HepG2 (cell line): ENCODE measurements at regions not wholly inside any gene's neighbourhood (a gene's known extent, or its start where the extent isn't known, plus 50 kb on each side); places are given as distances from the start of the nearest gene placed in this dataset.

Experiments used
- ATAC-seq: fragments of 200-7000 bp; cut with Tn5 transposase; 3 replicates; pipeline ENCODE4 v1.9.1; 2020; ENCODE audit warnings: mild to moderate bottlenecking, moderate library complexity
- BruUV-seq: library from RNA; stranded (reverse); fragments of 400-500 nt; replicated peaks from 2 replicates; lab custom pipeline; 2021; lab: Mats Ljungman, UMichigan
- CTCF ChIA-PET: fragments of 300-600 bp; formaldehyde crosslinking; extraction: SDS; loops from one replicate; lab custom pipeline; 2021; ENCODE audit warnings: low total read pairs, inconsistent platforms, low intra/inter-chr PET ratio; lab: Yijun Ruan, JAX
- POLR2A ChIA-PET: fragments of 350-600 bp; sonication (Branson Sonifier 250); formaldehyde crosslinking; loops from one replicate; lab custom pipeline; 2020; ENCODE audit warnings: antibody characterized with exemption, inconsistent platforms; lab: Yijun Ruan, JAX
- DNase-seq: peaks from one replicate; pipeline ENCODE4 v3.0.0-alpha.2; 2015; ENCODE audit warnings: low spot score
- FAIRE-seq: peaks from 3 replicates; lab custom pipeline; 2011; peaks lifted over from hg19 to GRCh38; lab: Jason Lieb, UNC
- H2AFZ ChIP-seq: one replicate; pipeline ENCODE4 v1.6.1; 2011; ENCODE audit warnings: low read length, inconsistent platforms
- H3K27ac ChIP-seq: fragments of 300-600 bp; 3 replicates; pipeline ENCODE4 v1.8.0; 2011; ENCODE audit warnings: mixed run types, mild to moderate bottlenecking, mixed read lengths, low read length, inconsistent platforms; ENCODE audit not compliant: insufficient read depth; ENCODE audit errors: extremely low read length
- H3K27me3 ChIP-seq, 2 experiments: fragments of 200-600 bp in 1 of 2; 2 replicates in 1 of 2; 3 replicates in 1 of 2; pipeline versions ENCODE4 v1.6.0 to v1.8.0; 2011; ENCODE audit warnings: low read length in 2 of 2, mild to moderate bottlenecking in 2 of 2, moderate library complexity in 2 of 2, inconsistent platforms in 1 of 2; ENCODE audit not compliant: insufficient read depth in 2 of 2, control insufficient read depth in 1 of 2
- H3K36me3 ChIP-seq, 2 experiments: fragments of 200-600 bp in 1 of 2; replicated peaks in 1 of 2; 2 replicates in 1 of 2; 3 replicates in 1 of 2; pipeline versions ENCODE4 v1.5.1 to v1.8.0; 2011; ENCODE audit warnings: low read length in 2 of 2, inconsistent platforms in 1 of 2; ENCODE audit not compliant: insufficient read depth in 2 of 2, control insufficient read depth in 1 of 2
- H3K4me1 ChIP-seq: 2 replicates; pipeline ENCODE4 v1.5.1; 2012; ENCODE audit warnings: low read length, inconsistent platforms; ENCODE audit not compliant: insufficient read depth
- H3K4me2 ChIP-seq: 2 replicates; pipeline ENCODE4 v1.6.0; 2011; ENCODE audit warnings: low read depth, low read length, inconsistent platforms
- H3K4me3 ChIP-seq, 3 experiments: fragments of 200-600 bp in 1 of 3; sonication (generic), shearing (Covaris generic) in 1 of 3; replicated peaks in 1 of 3; 2 replicates each; pipeline ENCODE4 v1.5.1; 2011 to 2016; ENCODE audit warnings: low read length in 3 of 3, inconsistent platforms in 2 of 3, low read depth in 2 of 3, mild to moderate bottlenecking in 2 of 3, control low read depth in 1 of 3, mixed read lengths in 1 of 3; ENCODE audit not compliant: insufficient read depth in 1 of 3
- H3K79me2 ChIP-seq: one replicate; pipeline ENCODE4 v1.6.1; 2011; ENCODE audit warnings: low read length, inconsistent platforms; ENCODE audit not compliant: insufficient read depth
- H3K9ac ChIP-seq: 2 replicates; pipeline ENCODE4 v1.6.0; 2011; ENCODE audit warnings: mild to moderate bottlenecking, low read depth, low read length, inconsistent platforms; ENCODE audit not compliant: insufficient read depth
- H3K9me3 ChIP-seq: 2 replicates; pipeline ENCODE4 v1.5.1; 2012; ENCODE audit warnings: mild to moderate bottlenecking, low read length
- H4K20me1 ChIP-seq: 2 replicates; pipeline ENCODE4 v1.6.0; 2011; ENCODE audit warnings: inconsistent platforms, mild to moderate bottlenecking, low read length, moderate library complexity; ENCODE audit not compliant: insufficient read depth
- BHLHE40 ChIP-seq: IDR thresholded peaks from 2 replicates; pipeline ENCODE4 v1.6.1; 2011; ENCODE audit warnings: low read length, improper control_type of control experiment
- CEBPB ChIP-seq: IDR thresholded peaks from 2 replicates; pipeline ENCODE4 v1.6.1; 2011; ENCODE audit warnings: low read depth, low read length, improper control_type of control experiment, borderline replicate concordance
- FIP1L1 ChIP-seq: fragments of 200-400 bp; formaldehyde crosslinking; IDR thresholded peaks from 2 replicates; pipeline ENCODE4 v1.6.1; 2018; ENCODE audit warnings: low read depth, mild to moderate bottlenecking, low read length, moderate library complexity, borderline replicate concordance; ENCODE audit not compliant: insufficient read depth
- HNF1B ChIP-seq: sonication (generic); formaldehyde crosslinking; IDR thresholded peaks from 2 replicates; pipeline ENCODE4 v1.5.1; 2020; ENCODE audit warnings: mild to moderate bottlenecking, moderate library complexity, missing genetic modification reagents
- NCOA1 ChIP-seq: sonication (generic); formaldehyde crosslinking; IDR thresholded peaks from 2 replicates; pipeline ENCODE4 v1.9.0; 2021; ENCODE audit warnings: missing genetic modification reagents
- PAXIP1 ChIP-seq: sonication (generic); formaldehyde crosslinking; conservative IDR thresholded peaks from 2 replicates; pipeline ENCODE4 v1.4.0; 2020; ENCODE audit warnings: mild to moderate bottlenecking, missing genetic modification reagents, moderate library complexity
- SALL2 ChIP-seq: sonication (generic); formaldehyde crosslinking; IDR thresholded peaks from 2 replicates; pipeline ENCODE4 v1.8.1; 2023; ENCODE audit warnings: mild to moderate bottlenecking, missing genetic modification reagents, inconsistent platforms
- TAF15 ChIP-seq: fragments of 200-400 bp; formaldehyde crosslinking; IDR thresholded peaks from one replicate; pipeline ENCODE4 v1.6.1; 2018; ENCODE audit warnings: mild to moderate bottlenecking, low read depth, low read length; ENCODE audit not compliant: poor library complexity, severe bottlenecking
- YY1 ChIP-seq: IDR thresholded peaks from 2 replicates; pipeline ENCODE4 v1.6.1; 2011; ENCODE audit warnings: low read length, low read depth, moderate library complexity, mild to moderate bottlenecking; ENCODE audit not compliant: insufficient read depth, insufficient replicate concordance
- ZFP1 ChIP-seq: IDR thresholded peaks from 2 replicates; pipeline ENCODE4 v1.6.1; 2016
- ZNF329 ChIP-seq: sonication (generic); formaldehyde crosslinking; IDR thresholded peaks from 2 replicates; pipeline ENCODE4 v1.9.0; 2021; ENCODE audit warnings: low read depth, mild to moderate bottlenecking, missing genetic modification reagents
- ZNF503 ChIP-seq: sonication (generic); formaldehyde crosslinking; IDR thresholded peaks from 2 replicates; pipeline ENCODE4 v1.4.0; 2020; ENCODE audit warnings: missing genetic modification reagents
- ZNF552 ChIP-seq: sonication (generic); formaldehyde crosslinking; IDR thresholded peaks from 2 replicates; pipeline ENCODE4 v1.9.0; 2022; ENCODE audit warnings: missing genetic modification reagents, mild to moderate bottlenecking, borderline replicate concordance
- ZNF562 ChIP-seq: sonication (generic); formaldehyde crosslinking; IDR thresholded peaks from 2 replicates; pipeline ENCODE4 v1.8.0; 2022; ENCODE audit warnings: missing genetic modification reagents, borderline replicate concordance
- ZNF563 ChIP-seq: sonication (generic); formaldehyde crosslinking; IDR thresholded peaks from 2 replicates; pipeline ENCODE4 v1.8.0; 2022; ENCODE audit warnings: mild to moderate bottlenecking, moderate library complexity, missing genetic modification reagents
- ZNF678 ChIP-seq: sonication (generic); formaldehyde crosslinking; IDR thresholded peaks from 2 replicates; pipeline ENCODE4 v1.4.0; 2020; ENCODE audit warnings: mild to moderate bottlenecking, missing genetic modification reagents
- WGBS: methylation state at CpG from one replicate; pipeline ENCODE4 v1.1.6; 2017; ENCODE audit warnings: low lambda C conversion rate; 5-methylcytosine and 5-hydroxymethylcytosine counted together
- in situ Hi-C: cut with HindIII; loops from 2 replicates; pipeline ENCODE4 v1.10.0; 2017; ENCODE audit warnings: low pct_unique_long_range_greater_than_20kb; ENCODE audit not compliant: extremely low pct_ligation_motif_present
- intact Hi-C: fragments of 100-400 bp; cut with micrococcal nuclease; formaldehyde crosslinking; loops from one replicate; pipeline ENCODE4 v1.10.0; 2022; ENCODE audit not compliant: unreplicated experiment

GRCh38 chr16:79850348-79850747, 249.8 kb upstream of the MAF start (continued):
- TF ChIP-seq PAXIP1 (CRISPR knock-in tag), result no peak
- TF ChIP-seq ZNF329 (CRISPR knock-in tag), result no peak
- TF ChIP-seq FIP1L1, result no peak
- no peak for TF ChIP-seq NCOA1 (CRISPR knock-in tag)
- no peak for TF ChIP-seq SALL2
- TF ChIP-seq TAF15, result no peak
- TF ChIP-seq YY1, result no peak
- TF ChIP-seq ZNF678, result no peak

- Histone ChIP-seq H2AFZ (no peak overlapping the region), H3K79me2 (no peaks in the 10 kb centered on the region), H3K27me3 (no peaks in the 10 kb centered on the region), H3K9ac (no peak overlapping the region), H3K4me2 (no peak overlapping the region), H3K27ac (no peak overlapping the region), H3K36me3 (no peaks in the 10 kb centered on the region), H4K20me1 (no peaks in the 10 kb centered on the region), H3K4me1 (no peaks in the 10 kb centered on the region), H3K9me3 (peaks cover 16% of the 10 kb centered on the region; the same call in 1 of the 2 replicates), H3K4me3 (no peak overlapping the region)
- BruUV-seq, result no TSS peak
- in situ Hi-C loops, result no loop called here
- POLR2A ChIA-PET, result interaction anchor here (0.6 kb wide), 1 partner anchor 619 kb away, joined by 3 read pairs; no protein-coding TSS in a partner anchor
- TF ChIP-seq ZFP1, result no peak
- TF ChIP-seq ZNF562 (CRISPR knock-in tag), result no peak
- no peak for TF ChIP-seq ZNF503 (CRISPR knock-in tag)
- TF ChIP-seq CEBPB, result peak; percentile 29; the same call in 1 of the 2 replicates
- TF ChIP-seq HNF1B (CRISPR knock-in tag), result no peak
- no peak for TF ChIP-seq ZNF552 (CRISPR knock-in tag)
- peak; percentile 31; the same call in 1 of the 2 replicates for TF ChIP-seq BHLHE40
- no peak for TF ChIP-seq ZNF563 (CRISPR knock-in tag)
- FAIRE-seq (no peak), DNase-seq (no peak), ATAC-seq (no peak)
- CTCF ChIA-PET, result no interaction called here
- intact Hi-C loops, result no loop called here
- 25% methylated on average over 10 of the region's 10 CpGs for WGBS
Observed at GRCh38 chr16:79849119-79849518, 248.6 kb upstream of the MAF start.
